ENCODE measurements at regions not wholly inside any gene's neighbourhood (a gene's known extent, or its start where the extent isn't known, plus 50 kb on each side); places are given as distances from the start of the nearest gene placed in this dataset.

- no peak for TF ChIP-seq CTCF (IDR thresholded peaks at IDR 0.05; ENCODE audit: low read depth, low read length)
- TF ChIP-seq EZH2phosphoT487 (IDR thresholded peaks at IDR 0.05; ENCODE audit: low read depth), result no peak
Measured at GRCh38 chr6:4402477-4402976, 267.2 kb upstream of the ECI2 start.
